Choroid plexus epithelial cell (primary cell): ENCODE measurements at regions not wholly inside any gene's neighbourhood (a gene's known extent, or its start where the extent isn't known, plus 50 kb on each side); places are given as distances from the start of the nearest gene placed in this dataset.
"Not testable (repeated sequence)": the region's sequence is repeated elsewhere in the genome, so short reads cannot be mapped to it uniquely, and the experiment has no call there.

Experiments used
- DNase-seq: peaks from one replicate; pipeline ENCODE4 v3.0.0-alpha.2; 2010; ENCODE audit warnings: low read depth
- H3K4me3 ChIP-seq: 2 replicates; pipeline ENCODE4 v1.5.1; 2011; ENCODE audit warnings: low read depth, mild to moderate bottlenecking, control low read depth, low read length, moderate library complexity
- CTCF ChIP-seq: conservative IDR thresholded peaks from 2 replicates; pipeline ENCODE4 v1.5.1; 2011; ENCODE audit warnings: low read depth, mild to moderate bottlenecking, control low read depth, inconsistent platforms, low read length, moderate library complexity

GRCh38 chr13:111629016-111629415, 308.6 kb downstream of the TEX29 start:
- H3K4me3 ChIP-seq = no peak overlapping the region
- no peak for TF ChIP-seq CTCF
- DNase-seq = no peak

GRCh38 chr13:111629457-111629856, 309.0 kb downstream of the TEX29 start:
- no peak overlapping the region for H3K4me3 ChIP-seq
- TF ChIP-seq CTCF = no peak
- DNase-seq = no peak

GRCh38 chr13:111629926-111630325, 309.5 kb downstream of the TEX29 start:
- TF ChIP-seq CTCF = no peak
- no peak for DNase-seq
- H3K4me3 ChIP-seq = no peak overlapping the region

GRCh38 chr13:111630406-111630805, 310.0 kb downstream of the TEX29 start:
- DNase-seq = no peak
- no peak for TF ChIP-seq CTCF
- no peak overlapping the region for H3K4me3 ChIP-seq

GRCh38 chr13:111631271-111631670, 310.8 kb downstream of the TEX29 start:
- H3K4me3 ChIP-seq, DNase-seq: not testable (repeated sequence)

GRCh38 chr13:111632906-111633305, 312.5 kb downstream of the TEX29 start:
- DNase-seq = no peak
- no peak for TF ChIP-seq CTCF
- no peak overlapping the region for H3K4me3 ChIP-seq

- no peak for DNase-seq
- H3K4me3 ChIP-seq = no peak overlapping the region
- no peak for TF ChIP-seq CTCF
Observed at GRCh38 chr13:111633401-111633800, 313.0 kb downstream of the TEX29 start.

GRCh38 chr13:111634410-111634809, 314.0 kb downstream of the TEX29 start:
- TF ChIP-seq CTCF = no peak
- H3K4me3 ChIP-seq = no peak overlapping the region
- DNase-seq = no peak
